GM10266 (cell line): ENCODE measurements at regions not wholly inside any gene's neighbourhood (a gene's known extent, or its start where the extent isn't known, plus 50 kb on each side); places are given as distances from the start of the nearest gene placed in this dataset.

ENCODE experiments used
- DNase-seq: peaks from one replicate; pipeline ENCODE4 v3.0.0; 2012; ENCODE audit errors: extremely low spot score
- CTCF ChIP-seq: IDR thresholded peaks from 2 replicates; pipeline ENCODE4 v1.5.1; 2012; ENCODE audit warnings: mild to moderate bottlenecking, low read depth; ENCODE audit not compliant: control insufficient read depth, insufficient read depth; ENCODE audit errors: missing control alignments

GRCh38 chr7:156152390-156152789 lies 340.1 kb upstream of the SHH start:
- DNase-seq, result no peak
- no peak for TF ChIP-seq CTCF

GRCh38 chr7:156151658-156152057 lies 339.4 kb upstream of the SHH start:
- no peak for DNase-seq
- TF ChIP-seq CTCF, result no peak

GRCh38 chr7:156151078-156151477 lies 338.8 kb upstream of the SHH start:
- DNase-seq, result no peak
- no peak for TF ChIP-seq CTCF

- TF ChIP-seq CTCF, result no peak
- DNase-seq, result no peak
These were observed 336.7 kb upstream of the SHH start for GRCh38 chr7:156148995-156149394.

GRCh38 chr7:156148547-156148946 lies 336.3 kb upstream of the SHH start:
- DNase-seq, result no peak
- TF ChIP-seq CTCF, result no peak

GRCh38 chr7:156147756-156148504 lies 335.7 kb upstream of the SHH start:
- no peak for DNase-seq
- no peak for TF ChIP-seq CTCF

GRCh38 chr7:156147104-156147503 lies 334.8 kb upstream of the SHH start:
- TF ChIP-seq CTCF, result no peak
- DNase-seq, result no peak
